Skin of body (tissue), 1 donor: ENCODE measurements at regions not wholly inside any gene's neighbourhood (a gene's known extent, or its start where the extent isn't known, plus 50 kb on each side); places are given as distances from the start of the nearest gene placed in this dataset.

Experiments
- DNase-seq: peaks from one replicate; lab custom pipeline; 2025; lab: John Stamatoyannopoulos, UW

DNA sequence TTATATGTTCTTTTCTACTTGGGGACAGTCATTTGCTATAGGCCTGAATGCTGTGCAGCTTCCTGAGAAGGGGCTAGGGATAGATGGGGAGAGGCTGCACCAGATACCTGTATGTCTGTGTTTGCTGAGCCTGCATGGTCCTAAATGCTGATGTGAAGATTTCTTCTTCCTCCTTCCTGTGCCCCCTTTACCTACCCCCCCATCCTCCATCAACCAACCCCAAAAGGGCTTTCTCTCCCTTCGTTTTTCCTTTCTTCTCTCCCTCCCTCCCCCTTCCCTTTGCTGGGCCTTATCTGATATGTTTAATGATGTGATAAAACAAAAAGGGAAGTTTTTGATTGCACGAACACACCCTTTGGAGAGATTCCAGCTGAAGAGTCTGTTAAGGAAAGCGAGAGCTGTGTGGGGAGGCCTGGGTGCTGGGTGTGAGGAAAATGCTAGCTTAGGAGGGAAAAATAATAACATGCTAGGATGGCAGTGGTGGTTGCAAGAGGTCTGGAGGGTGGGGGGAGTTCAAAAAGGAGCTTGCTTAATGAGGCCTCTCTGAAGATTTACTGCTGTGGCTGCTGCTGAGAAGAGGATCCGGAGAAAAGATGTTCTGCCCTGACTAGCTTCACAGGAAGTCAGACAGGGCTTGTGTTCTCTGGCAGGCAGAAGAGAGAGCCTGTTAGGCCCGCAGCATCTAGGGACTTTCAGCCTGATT, 101.8 kb downstream of the SAMD9 start:
- peak; percentile 87 for DNase-seq

DNA sequence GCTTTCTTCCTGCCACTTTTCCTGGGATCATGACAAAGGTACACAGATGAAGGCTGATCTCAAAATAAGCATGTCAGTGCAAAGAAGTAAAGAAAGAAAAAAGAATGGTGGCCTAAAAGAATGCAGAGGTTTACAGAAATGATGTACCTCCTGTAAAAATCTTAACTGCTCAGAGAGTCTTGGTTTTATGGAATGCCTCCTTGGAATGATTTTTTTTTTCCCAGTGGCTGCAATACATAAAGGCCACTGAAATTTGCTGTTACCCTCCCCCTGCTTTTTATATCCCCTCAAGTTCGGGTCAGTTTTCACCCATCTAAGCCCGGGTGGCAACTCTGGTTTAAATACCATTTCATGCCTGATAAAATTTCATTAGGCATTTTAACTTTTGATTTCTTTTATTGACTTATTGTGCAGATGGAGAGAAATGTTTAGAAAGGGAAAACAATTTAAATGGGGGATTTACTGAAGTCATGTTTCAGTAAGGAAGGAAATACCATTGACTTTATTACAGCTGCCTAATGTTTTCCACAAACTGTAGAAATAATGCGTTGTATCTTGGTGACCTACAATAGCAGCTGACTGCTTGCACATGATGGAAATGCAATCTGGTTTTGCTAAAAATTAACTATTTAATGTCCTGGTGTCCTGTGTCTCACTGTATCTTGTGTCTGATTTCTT, 102.5 kb downstream of the SAMD9 start:
- DNase-seq: peak; percentile 94

DNA sequence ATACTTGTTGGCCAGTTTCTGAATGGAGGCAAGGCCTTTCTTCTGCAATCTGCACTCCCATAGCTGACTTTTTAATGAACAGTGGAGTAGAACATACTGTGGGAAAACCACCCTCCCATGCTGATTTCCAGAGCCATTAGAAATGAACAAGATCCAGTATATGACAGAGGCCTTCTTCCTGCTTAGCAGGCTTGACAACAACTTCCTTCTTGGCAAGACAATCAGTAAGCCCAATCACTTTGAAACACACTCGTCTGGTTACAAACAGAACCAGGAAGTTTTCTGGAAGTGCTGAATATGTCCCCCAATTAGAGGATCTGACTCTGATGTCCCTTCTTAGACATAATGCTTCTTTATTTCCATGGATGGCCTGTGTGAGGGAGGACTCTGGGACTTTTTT, 103.4 kb downstream of the SAMD9 start:
- peak; percentile 50 for DNase-seq

DNA sequence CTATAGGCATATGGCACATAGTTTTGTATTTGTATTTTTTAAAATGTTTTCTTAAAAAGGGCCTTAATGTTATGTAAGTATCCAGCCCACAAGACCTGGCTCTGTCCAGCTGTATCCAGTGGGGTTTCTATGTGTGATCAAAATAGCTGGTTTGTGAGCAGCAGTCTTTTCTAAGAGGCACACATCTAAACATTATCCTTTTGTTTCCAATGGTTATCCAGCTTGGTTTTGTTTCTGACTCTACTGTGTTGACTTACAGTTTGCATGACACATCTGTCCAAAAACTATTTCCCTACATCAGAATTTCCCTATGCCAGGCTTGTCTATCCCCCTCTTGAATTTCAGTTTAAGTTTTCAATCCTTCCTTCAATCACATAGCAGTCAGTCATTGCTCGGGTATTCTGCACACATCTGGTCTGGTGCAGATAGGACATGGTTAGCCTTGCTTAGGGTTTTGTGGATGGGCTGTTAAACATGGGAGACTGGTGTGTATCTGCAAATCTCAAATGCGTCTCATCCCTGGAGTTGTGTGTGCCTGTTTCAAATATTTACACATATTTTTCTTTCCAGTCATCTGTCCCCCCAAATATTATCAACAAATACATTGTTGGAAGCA, 104.2 kb downstream of the SAMD9 start:
- DNase-seq: no peak

DNA sequence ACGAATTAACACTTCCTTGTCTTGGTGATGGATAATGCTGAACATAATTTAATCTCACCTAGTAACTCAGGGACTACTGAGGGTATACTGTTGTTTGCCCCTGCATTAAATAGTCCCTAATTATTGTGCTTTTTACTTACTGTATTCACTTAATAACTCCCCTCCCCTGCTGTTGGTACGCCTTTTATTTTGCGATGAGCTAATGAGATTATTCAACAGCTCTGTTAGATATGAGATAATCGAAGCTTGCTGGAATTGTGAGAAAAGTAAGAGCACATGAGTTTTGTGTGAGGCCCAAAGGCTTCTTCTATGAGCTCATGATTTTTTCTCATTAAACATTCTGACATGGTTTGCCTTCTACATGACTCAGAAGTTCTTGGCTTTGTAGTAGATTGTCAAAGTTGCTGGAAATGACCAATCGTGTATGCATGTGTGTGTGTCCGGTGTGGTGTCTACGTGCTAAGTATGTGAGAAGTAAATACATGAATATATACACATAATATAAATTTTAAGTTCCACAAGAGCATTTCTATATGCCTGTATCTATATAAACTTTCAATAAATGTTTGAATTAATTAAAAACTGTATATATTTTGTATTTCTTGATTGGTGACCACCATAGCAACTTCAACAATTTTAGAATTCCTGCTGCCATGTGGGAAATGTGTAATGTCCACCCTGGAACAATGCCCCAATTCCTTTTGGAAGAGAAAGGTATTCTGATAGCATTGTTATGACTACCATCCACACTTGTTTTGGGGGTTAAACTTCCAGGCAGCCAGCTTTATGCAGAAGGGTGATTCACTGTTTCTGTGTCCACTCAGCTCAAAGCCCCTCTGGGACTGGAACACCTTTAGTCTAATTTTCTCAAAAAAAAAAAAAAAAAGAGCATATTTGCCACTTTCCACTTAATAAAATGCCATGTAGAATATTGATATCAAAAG, 106.2 kb downstream of the SAMD9 start:
- peak; percentile 79 for DNase-seq

DNA sequence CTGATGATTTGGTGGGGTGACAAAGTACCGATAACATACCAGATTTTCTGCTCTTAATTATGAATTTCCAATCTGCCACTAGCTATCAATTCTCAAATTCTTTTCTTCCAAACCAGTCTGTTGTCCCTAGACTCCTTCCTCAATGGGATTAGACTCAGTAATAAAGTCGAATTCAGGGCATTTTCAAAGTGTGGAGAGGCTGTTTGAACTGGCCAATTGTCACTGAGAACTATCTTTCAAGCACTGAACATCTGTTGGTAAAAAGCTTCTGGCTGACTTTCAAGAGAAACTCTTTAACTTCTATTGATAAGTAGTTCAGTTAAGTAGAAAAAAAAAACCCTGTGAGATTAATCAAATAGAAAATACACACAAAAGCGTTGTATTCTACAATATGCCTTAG, 108.9 kb downstream of the SAMD9 start:
- no peak for DNase-seq

DNA sequence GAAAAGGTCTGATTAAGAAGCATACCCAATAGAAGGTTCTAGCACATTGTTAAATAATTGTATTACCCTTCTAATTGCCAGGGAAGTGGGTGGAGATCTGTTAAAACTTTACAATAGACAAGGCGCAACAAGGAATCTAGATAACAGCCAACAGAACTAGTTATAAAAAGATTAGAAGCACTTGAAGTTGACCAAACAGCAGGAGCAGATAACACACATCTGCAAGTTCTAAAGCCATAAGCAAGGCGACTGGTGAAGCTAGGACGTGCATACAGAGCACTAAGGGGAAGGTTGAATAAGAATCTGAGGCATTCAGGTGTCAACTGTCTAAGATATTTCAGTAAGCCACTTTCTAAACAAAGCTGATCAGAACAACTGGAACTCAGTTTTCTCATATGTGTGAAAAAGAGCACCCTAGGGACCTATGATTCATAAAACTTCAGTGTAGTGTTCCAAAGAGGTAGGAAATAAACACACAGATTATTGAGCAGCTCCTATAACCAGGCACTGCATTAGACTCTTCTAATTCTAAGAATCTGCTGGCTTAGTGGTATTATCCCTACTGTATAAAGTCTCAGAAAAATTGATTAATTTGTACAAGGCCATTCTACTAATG, 111.2 kb downstream of the SAMD9 start:
- no peak for DNase-seq

DNA sequence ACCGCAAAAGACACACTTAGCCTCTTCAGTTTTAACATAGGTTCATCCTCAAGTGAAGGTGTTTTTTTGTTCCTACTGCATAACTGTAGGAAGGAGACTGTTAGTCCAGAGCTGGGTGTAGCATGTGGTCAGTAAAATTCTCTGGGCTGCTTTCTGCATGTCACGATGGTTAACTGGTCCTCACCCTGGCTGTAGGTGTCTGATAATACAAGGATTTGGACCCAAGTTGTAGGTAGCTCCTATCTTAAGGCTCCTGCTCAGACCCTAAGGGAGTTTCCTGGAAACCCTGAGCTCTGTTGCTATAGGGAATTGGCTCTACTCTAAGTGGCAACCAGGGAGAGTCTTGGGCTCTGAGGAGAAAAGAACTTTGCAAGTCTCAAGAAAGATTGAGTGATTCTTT, 112.9 kb downstream of the SAMD9 start:
- DNase-seq: no peak

DNA sequence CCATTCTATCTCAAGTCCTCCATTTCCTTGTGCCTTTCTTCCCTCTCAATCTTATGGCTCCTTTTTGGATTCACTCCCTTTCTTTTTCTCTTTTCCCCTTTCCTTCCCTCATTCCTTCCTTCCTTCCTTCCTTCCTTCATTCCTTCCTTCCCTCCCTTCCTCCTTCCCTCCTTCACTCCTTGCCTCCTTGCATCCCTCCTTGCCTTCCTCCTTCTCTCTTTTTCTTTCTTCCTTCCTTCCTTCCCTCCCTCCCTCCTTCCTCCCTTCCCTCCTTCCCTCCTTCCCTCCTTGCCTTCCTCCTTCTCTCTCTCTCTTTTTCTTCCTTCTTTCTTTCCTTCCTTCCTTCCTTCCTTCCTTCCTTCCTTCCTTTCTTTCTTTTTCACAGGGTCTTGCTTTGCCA, 120.1 kb downstream of the SAMD9 start:
- no peak for DNase-seq

DNA sequence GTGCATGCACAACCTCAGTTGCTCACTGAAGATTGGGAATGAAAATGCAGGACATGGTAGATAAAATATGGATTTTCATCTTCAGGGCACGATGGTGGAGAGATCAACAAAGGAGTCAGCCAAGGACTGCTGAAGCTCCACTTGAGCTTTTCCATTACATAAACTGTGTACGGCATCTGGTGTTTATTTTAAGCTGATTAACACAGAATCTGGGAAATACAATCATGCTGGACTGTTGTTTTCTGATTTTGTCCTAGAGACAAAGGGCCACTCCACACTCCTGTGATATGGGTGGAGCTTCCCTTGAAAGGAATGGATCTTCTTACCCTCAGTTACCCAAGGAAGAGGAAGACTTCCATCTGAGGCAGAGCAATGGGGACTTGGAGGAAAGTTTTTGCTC, 120.6 kb downstream of the SAMD9 start:
- peak; percentile 17 for DNase-seq

DNA sequence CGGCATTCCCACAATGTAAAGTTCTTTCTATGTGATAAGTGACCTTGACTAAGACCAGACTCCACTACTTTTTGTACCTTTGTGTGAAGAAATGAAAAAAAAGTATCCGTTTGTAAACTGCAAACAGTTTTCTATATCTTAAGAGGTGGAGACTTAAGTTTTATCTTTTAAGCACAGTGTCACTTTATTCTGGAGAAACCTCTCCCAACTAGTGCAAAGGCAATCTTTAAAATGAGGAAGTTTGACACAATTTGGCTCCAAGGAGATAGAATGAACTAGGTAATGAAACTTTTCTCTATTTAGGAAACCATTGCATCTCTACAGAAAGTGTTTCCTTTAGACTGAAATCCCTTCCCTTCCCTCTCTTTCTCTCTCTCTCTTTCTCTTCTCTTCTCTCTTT, 122.9 kb downstream of the SAMD9 start:
- DNase-seq: no peak

DNA sequence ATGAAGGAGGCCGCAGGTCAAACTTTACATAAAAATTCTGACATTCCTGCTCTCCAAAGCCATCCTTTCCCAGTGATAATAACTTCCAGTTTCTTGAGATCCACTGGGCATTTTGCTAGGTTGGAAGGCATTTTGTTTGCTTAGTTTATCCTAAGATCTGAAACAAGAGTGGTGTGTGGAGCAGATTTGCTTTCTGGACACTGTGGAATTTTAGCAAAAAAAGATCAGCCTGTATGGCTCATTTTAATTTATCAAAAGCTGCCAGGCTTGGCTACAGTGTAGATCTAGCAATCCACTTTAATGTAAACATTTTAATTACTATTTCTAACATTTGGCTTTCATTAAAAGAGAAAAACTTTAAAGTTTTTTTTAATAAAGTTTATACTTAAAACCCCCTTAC, 124.8 kb downstream of the SAMD9 start:
- no peak for DNase-seq

DNA sequence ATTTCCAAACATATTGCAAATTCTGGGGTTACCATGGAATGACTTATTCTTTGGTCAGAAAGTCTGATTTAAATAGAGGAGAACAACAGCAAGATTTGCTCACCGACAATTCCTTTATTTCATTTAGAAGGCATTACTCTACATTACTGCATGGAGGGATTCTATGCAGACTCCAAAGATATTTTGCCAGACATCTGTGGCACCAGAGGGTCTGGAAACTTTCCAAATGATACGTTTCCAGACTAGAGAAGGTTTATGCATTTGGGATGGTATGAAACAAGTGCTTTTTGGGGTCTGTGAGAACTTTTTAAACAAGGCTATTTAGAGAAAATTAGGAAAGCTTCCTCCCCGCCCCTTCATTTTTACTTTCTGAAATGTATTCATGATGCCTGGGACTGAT, 125.3 kb downstream of the SAMD9 start:
- no peak for DNase-seq

DNA sequence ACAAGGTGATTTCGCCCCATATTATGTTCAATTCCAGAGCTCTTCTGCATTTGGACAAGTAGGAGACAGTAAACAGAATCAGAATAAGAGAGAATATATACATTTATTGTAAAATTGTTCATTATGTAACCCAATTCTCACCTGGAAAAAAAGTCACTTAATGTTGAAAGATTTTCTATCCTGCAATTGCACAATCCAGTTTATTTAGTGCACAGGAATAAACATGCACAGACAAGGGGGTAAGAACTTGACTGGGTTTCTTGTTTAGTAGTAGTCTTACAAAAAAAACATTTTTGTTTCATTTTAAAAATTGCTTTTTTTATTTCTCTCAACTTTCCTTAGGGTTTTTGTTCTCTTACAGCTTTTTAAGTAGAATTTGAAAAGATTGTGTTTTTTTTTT, 126.6 kb downstream of the SAMD9 start:
- no peak for DNase-seq

DNA sequence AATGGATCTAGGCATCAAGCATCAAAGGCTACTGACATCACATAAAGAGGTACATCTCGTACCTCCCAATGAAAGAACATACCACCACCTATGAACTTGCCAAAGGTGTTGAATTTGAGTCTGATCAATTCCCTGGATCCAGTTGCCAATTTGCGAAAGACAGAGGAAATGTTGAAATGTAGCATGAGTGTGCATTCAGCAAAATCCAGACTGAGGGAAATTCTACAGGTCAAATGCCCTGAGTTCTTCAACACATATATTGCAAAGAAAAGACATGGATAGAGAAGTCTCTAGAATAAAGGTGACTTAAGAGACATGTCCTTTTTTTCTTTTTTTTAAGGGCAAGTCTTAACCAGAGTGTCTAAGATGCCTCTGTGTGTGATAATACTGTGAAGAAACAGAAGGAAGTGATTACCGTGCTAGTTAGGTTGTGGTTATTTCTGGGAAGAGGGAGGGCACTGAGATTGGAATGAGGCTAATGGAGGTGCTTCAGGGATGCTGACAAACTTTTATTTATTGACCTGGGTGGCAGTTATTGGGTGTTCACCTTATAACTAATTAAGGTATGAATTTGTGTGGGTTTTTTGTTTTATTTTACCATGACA, 128.7 kb downstream of the SAMD9 start:
- no peak for DNase-seq

DNA sequence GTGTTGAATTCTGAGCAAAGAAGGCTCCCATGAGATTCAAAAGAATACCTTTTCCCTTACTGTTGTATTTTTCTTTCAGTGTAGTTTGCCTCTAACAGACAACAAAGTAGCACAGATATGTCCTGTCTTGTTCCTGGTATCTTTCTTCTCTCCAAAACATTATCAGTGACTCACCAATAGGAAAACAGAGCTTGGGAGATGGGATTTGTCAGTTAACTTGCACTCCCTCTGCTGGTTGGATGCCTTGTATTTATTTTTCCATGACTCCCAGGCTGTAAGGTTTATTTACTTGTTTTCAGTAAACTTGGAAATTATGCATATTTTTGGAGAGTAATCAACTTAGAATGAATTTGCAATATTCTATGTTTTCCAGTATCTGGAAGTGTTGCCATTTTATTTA, 129.7 kb downstream of the SAMD9 start:
- DNase-seq: no peak

DNA sequence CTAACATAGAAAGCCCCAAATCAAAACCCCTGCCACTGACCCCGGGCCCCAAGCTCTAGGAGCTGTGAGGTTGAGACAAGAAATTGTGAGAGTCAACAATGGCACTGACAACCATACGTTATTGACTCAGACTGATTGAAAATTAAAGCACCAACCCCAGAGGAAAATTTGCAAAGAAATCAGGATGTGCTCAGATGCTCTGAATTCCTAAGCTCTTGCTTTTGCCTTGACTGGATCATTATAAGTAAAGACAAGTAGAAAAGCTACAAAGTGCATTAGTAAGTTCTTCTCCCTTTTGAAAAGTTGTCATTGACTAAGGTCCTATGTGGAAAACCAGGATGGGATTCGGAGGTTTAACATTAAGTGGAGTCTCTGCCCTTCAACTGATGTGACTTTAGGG, 130.2 kb downstream of the SAMD9 start:
- DNase-seq: no peak

DNA sequence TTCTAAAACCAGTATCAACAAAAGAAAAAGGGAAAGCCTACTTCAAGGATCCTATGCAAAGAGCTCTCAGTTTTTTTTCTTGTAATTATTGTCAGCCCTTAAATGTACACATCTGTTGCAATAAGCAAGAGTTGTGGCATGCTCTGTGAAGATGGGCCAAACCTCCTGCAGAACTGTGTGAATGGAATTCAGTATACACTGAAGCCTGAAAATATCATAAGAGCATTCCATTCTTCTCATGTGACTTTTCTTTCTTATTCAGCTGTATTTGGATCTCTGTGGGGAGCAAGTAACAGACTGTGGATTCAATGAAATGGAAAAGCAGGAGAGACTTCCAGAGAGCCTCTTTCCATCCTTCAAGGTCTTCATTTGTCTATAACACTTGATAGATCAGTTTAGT, 130.7 kb downstream of the SAMD9 start:
- DNase-seq: peak; percentile 8

DNA sequence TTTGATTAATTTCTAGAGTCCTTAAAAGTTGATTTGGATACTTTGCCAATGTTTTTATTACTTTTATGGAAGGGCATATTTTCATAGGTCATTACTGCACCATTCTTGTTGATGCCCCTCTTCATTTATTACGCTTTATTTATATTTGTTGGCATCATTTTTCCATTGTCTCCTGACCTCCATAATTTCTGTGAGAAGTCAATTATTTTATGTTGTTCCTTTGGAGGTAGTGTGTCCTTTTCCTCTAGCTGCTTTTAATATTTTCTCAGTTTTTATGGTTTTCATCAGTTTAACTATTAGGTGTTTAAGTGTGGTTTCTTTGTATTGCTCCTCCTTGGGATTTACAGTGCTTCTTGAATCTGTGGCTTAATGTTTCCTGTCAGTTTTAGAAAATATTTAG, 134.9 kb downstream of the SAMD9 start:
- DNase-seq: no peak

DNA sequence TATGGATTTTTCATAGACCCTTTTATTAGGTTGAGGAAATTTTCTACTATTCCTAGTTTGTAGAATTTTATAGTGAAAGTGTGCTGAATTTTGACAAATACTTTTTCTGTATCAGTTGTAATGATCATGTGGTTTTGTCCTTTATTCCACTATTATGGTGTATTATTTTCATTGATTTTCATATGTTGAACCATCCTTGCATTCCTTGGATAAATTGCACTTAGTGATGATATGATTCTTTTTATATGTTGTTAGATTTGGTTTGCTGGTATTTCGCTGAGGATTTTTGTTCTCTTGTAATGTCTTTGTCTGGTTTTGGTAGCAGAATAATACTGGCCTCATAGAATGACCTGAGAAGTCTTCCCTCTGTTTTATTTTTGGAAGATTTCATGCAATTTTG, 140.6 kb upstream of the CDK6 start:
- DNase-seq: no peak

DNA sequence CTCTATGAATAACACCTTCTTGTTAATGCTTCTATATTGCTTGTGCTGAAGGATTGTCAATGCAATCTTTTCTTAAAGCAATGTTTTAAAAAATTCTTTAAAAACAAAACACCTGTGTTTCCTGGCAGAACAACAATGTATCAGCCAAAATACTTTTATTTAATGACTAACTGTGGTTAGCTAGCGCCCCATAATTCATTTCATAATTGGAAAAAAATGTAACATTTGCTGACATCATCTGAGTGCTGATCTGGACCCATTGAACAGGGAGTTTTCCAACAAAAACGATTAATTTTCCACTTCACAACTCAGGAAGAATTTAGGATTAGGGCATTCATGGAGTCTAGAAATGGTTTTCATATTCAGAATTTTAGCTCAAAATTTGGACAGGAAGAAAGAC, 137.6 kb upstream of the CDK6 start:
- peak; percentile 55 for DNase-seq
